Renal cortex interstitium (tissue), 11 donors: ENCODE measurements at regions not wholly inside any gene's neighbourhood (a gene's known extent, or its start where the extent isn't known, plus 50 kb on each side); places are given as distances from the start of the nearest gene placed in this dataset.

Experiments used
- DNase-seq, 11 donors: peaks; one replicate each; pipeline ENCODE4 v3.0.0-alpha.2; 2013; ENCODE audit warnings: low read depth in 9 of 11, low spot score in 4 of 11; ENCODE audit errors: extremely low read depth in 1 of 11

- DNase-seq: no peak
Observed at GRCh38 chrX:43525901-43526610, 130.0 kb upstream of the MAOA start.

- no peak for DNase-seq
Observed at GRCh38 chrX:43526878-43527277, 129.2 kb upstream of the MAOA start.

- no peak for DNase-seq
Observed at GRCh38 chrX:43527801-43528200, 128.3 kb upstream of the MAOA start.

GRCh38 chrX:43530837-43531236, 125.3 kb upstream of the MAOA start:
- no peak for DNase-seq

GRCh38 chrX:43540318-43540717, 115.8 kb upstream of the MAOA start:
- no peak for DNase-seq

- no peak for DNase-seq
Observed at GRCh38 chrX:43551590-43551989, 104.5 kb upstream of the MAOA start.

- DNase-seq: peak in 1 of 11 donors; percentile 24
Observed at GRCh38 chrX:43552156-43552555, 103.9 kb upstream of the MAOA start.

- DNase-seq: no peak
Observed at GRCh38 chrX:43552703-43553102, 103.4 kb upstream of the MAOA start.

- no peak for DNase-seq
Observed at GRCh38 chrX:43553257-43553656, 102.8 kb upstream of the MAOA start.

GRCh38 chrX:43556207-43556606, 99.9 kb upstream of the MAOA start:
- no peak for DNase-seq

- DNase-seq: peak in 9 of 11 donors; percentile 22 to 40 (median 32)
Observed at GRCh38 chrX:43557792-43558191, 98.3 kb upstream of the MAOA start.

GRCh38 chrX:43559644-43560043, 96.5 kb upstream of the MAOA start:
- DNase-seq: peak in 8 of 11 donors; percentile 15 to 29 (median 24)

GRCh38 chrX:43560247-43560946, 95.7 kb upstream of the MAOA start:
- no peak for DNase-seq

GRCh38 chrX:43562372-43562771, 93.7 kb upstream of the MAOA start:
- no peak for DNase-seq

- no peak for DNase-seq
Observed at GRCh38 chrX:43564953-43565352, 91.1 kb upstream of the MAOA start.

- no peak for DNase-seq
Observed at GRCh38 chrX:43566170-43566569, 89.9 kb upstream of the MAOA start.

GRCh38 chrX:43573441-43574015, 82.6 kb upstream of the MAOA start:
- no peak for DNase-seq

GRCh38 chrX:43580621-43581020, 75.5 kb upstream of the MAOA start:
- DNase-seq: no peak

- DNase-seq: no peak
Observed at GRCh38 chrX:43581167-43581566, 74.9 kb upstream of the MAOA start.

GRCh38 chrX:43581888-43582539, 74.1 kb upstream of the MAOA start:
- no peak for DNase-seq
